ENCODE measurements at regions not wholly inside any gene's neighbourhood (a gene's known extent, or its start where the extent isn't known, plus 50 kb on each side); places are given as distances from the start of the nearest gene placed in this dataset.

- H2AFZ ChIP-seq (ENCODE audit: low read length) = no peak overlapping the region
- no peak overlapping the region for H3K4me2 ChIP-seq (ENCODE audit: insufficient read depth, low read length)
- H3K27me3 ChIP-seq (ENCODE audit: insufficient read depth, low read length) = no peaks in the 10 kb centered on the region
- no peaks in the 10 kb centered on the region for H3K4me1 ChIP-seq (ENCODE audit: insufficient read depth, low read length)
- no peak for TF ChIP-seq CTCF (IDR thresholded peaks at IDR 0.05; ENCODE audit: extremely low read depth, low read depth, low read length)
- no peak overlapping the region for H3K27ac ChIP-seq (ENCODE audit: low read depth, low read length)
- no peaks in the 10 kb centered on the region for H4K20me1 ChIP-seq (ENCODE audit: insufficient read depth, low read length)
- H3K79me2 ChIP-seq (ENCODE audit: insufficient read depth, low read length) = no peaks in the 10 kb centered on the region
- H3K36me3 ChIP-seq (ENCODE audit: insufficient read depth, low read length) = no peaks in the 10 kb centered on the region
- no peaks in the 10 kb centered on the region for H3K9me3 ChIP-seq (ENCODE audit: low read depth, low read length)
- DNase-seq (ENCODE audit: insufficient read length, low spot score, missing footprints) = no peak
- H3K4me3 ChIP-seq (ENCODE audit: insufficient read depth, low read length) = no peak overlapping the region
Measured at GRCh38 chr2:210899131-210899530, 342.7 kb downstream of the CPS1 start.

- no peaks in the 10 kb centered on the region for H3K27me3 ChIP-seq (ENCODE audit: insufficient read depth, low read length)
- no peaks in the 10 kb centered on the region for H3K36me3 ChIP-seq (ENCODE audit: insufficient read depth, low read length)
- no peaks in the 10 kb centered on the region for H3K9me3 ChIP-seq (ENCODE audit: low read depth, low read length)
- no peak for TF ChIP-seq CTCF (IDR thresholded peaks at IDR 0.05; ENCODE audit: extremely low read depth, low read depth, low read length)
- no peak overlapping the region for H3K4me2 ChIP-seq (ENCODE audit: insufficient read depth, low read length)
- no peak overlapping the region for H3K4me3 ChIP-seq (ENCODE audit: insufficient read depth, low read length)
- H2AFZ ChIP-seq (ENCODE audit: low read length) = no peak overlapping the region
- H3K27ac ChIP-seq (ENCODE audit: low read depth, low read length) = no peak overlapping the region
- H4K20me1 ChIP-seq (ENCODE audit: insufficient read depth, low read length) = no peaks in the 10 kb centered on the region
- no peaks in the 10 kb centered on the region for H3K79me2 ChIP-seq (ENCODE audit: insufficient read depth, low read length)
- no peaks in the 10 kb centered on the region for H3K4me1 ChIP-seq (ENCODE audit: insufficient read depth, low read length)
- no peak for DNase-seq (ENCODE audit: insufficient read length, low spot score, missing footprints)
Measured at GRCh38 chr2:210901326-210901725, 344.9 kb downstream of the CPS1 start.

- no peak for TF ChIP-seq CTCF (IDR thresholded peaks at IDR 0.05; ENCODE audit: extremely low read depth, low read depth, low read length)
- H2AFZ ChIP-seq (ENCODE audit: low read length) = no peak overlapping the region
- no peaks in the 10 kb centered on the region for H4K20me1 ChIP-seq (ENCODE audit: insufficient read depth, low read length)
- no peaks in the 10 kb centered on the region for H3K79me2 ChIP-seq (ENCODE audit: insufficient read depth, low read length)
- H3K4me1 ChIP-seq (ENCODE audit: insufficient read depth, low read length) = no peaks in the 10 kb centered on the region
- H3K36me3 ChIP-seq (ENCODE audit: insufficient read depth, low read length) = no peaks in the 10 kb centered on the region
- no peak overlapping the region for H3K27ac ChIP-seq (ENCODE audit: low read depth, low read length)
- no peaks in the 10 kb centered on the region for H3K27me3 ChIP-seq (ENCODE audit: insufficient read depth, low read length)
- no peak for DNase-seq (ENCODE audit: insufficient read length, low spot score, missing footprints)
- no peak overlapping the region for H3K4me3 ChIP-seq (ENCODE audit: insufficient read depth, low read length)
- H3K4me2 ChIP-seq (ENCODE audit: insufficient read depth, low read length) = no peak overlapping the region
- no peaks in the 10 kb centered on the region for H3K9me3 ChIP-seq (ENCODE audit: low read depth, low read length)
Measured at GRCh38 chr2:210912779-210913178, 356.4 kb downstream of the CPS1 start.

GRCh38 chr2:210913461-210913860, 357.1 kb downstream of the CPS1 start:
- H4K20me1 ChIP-seq (ENCODE audit: insufficient read depth, low read length) = no peaks in the 10 kb centered on the region
- H3K27ac ChIP-seq (ENCODE audit: low read depth, low read length) = no peak overlapping the region
- no peaks in the 10 kb centered on the region for H3K4me1 ChIP-seq (ENCODE audit: insufficient read depth, low read length)
- no peak overlapping the region for H2AFZ ChIP-seq (ENCODE audit: low read length)
- H3K4me2 ChIP-seq (ENCODE audit: insufficient read depth, low read length) = no peak overlapping the region
- no peak for DNase-seq (ENCODE audit: insufficient read length, low spot score, missing footprints)
- H3K9me3 ChIP-seq (ENCODE audit: low read depth, low read length) = no peaks in the 10 kb centered on the region
- no peaks in the 10 kb centered on the region for H3K27me3 ChIP-seq (ENCODE audit: insufficient read depth, low read length)
- no peaks in the 10 kb centered on the region for H3K79me2 ChIP-seq (ENCODE audit: insufficient read depth, low read length)
- TF ChIP-seq CTCF (IDR thresholded peaks at IDR 0.05; ENCODE audit: extremely low read depth, low read depth, low read length) = no peak
- H3K4me3 ChIP-seq (ENCODE audit: insufficient read depth, low read length) = no peak overlapping the region
- no peaks in the 10 kb centered on the region for H3K36me3 ChIP-seq (ENCODE audit: insufficient read depth, low read length)

All from osteoblast (primary cell).